ENCODE measurements at regions not wholly inside any gene's neighbourhood (a gene's known extent, or its start where the extent isn't known, plus 50 kb on each side); places are given as distances from the start of the nearest gene placed in this dataset.

- TF ChIP-seq CTCF (IDR thresholded peaks at IDR 0.05; ENCODE audit: extremely low read depth in 1 of 2, insufficient read depth in 1 of 2, low read depth in 1 of 2, low read length in 2 of 2) (no peak), MAX (IDR thresholded peaks at IDR 0.05; ENCODE audit: insufficient read depth, insufficient read length) (no peak), POLR2AphosphoS5 (IDR thresholded peaks at IDR 0.05; ENCODE audit: insufficient read depth, low read depth, low read length) (no peak), EZH2 (IDR thresholded peaks at IDR 0.05; ENCODE audit: borderline replicate concordance, low read depth, low read length, severe bottlenecking) (no peak), POLR2A (IDR thresholded peaks at IDR 0.05; ENCODE audit: low read depth, low read length) (no peak), MYC (IDR thresholded peaks at IDR 0.05; ENCODE audit: low read depth, low read length) (no peak), JUN (IDR thresholded peaks at IDR 0.05; ENCODE audit: borderline replicate concordance, insufficient read depth, insufficient read length, low read depth) (no peak), FOS (IDR thresholded peaks at IDR 0.05; ENCODE audit: borderline replicate concordance, insufficient read depth, low read length) (no peak)
Observed at GRCh38 chr6:105522626-105523322, 119.9 kb upstream of the PREP start.
